ENCODE measurements at regions not wholly inside any gene's neighbourhood (a gene's known extent, or its start where the extent isn't known, plus 50 kb on each side); places are given as distances from the start of the nearest gene placed in this dataset.

DNA sequence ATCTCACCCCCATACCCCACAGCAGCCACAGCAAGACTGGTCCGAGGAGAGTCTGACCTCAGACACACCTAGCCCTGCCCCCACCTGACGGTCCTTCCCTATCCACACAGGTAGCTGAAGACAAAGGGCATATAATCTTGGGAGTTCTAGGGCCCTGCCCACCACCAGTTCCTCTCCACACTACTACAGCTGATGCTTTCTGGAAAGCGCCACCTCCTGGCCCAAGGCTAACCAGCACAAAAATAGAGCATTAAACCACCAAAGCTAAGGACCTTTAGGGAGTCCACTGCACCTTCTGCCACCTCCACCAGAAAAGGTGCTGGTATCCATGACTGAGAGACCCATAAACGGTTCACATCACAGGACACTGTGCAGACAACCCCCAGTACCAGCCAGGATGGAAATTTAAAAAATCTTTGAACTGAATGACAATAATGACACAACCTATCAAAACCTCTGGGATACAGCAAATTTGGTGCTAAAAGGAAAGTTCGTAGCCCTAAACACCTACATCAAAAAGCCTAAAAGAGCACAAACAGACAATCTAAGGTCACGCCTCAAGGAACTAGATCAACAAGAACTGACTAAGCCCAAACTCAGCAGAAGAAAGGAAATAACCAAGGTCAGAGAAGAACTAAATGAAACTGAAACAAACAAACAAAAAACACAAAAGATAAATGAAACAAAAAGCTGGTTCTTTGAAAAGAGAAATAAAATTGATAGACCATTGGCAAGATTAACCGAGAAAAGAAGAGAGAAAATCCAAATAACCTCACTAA, 122.1 kb upstream of the TPRG1 start:
- DNase-seq, result no peak

DNA sequence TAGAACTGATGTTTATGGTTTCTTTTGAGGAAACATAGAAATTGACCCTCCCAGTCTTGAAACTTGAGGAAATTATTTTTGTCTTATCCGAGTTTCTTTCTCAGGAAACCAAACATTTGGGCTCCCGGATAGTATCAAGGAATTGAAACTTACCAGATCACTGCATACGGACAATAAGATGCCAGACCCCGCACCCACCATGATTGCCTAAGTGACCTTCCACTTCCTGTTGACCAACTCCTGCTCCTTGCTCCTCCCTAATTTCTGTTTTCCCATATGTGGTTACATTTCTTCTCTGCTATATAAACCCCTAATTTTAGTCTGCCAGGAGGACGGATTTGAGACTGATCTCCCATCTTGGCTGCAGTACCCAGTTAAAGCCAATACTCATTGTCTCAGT, 118.4 kb upstream of the TPRG1 start:
- no peak for DNase-seq

DNA sequence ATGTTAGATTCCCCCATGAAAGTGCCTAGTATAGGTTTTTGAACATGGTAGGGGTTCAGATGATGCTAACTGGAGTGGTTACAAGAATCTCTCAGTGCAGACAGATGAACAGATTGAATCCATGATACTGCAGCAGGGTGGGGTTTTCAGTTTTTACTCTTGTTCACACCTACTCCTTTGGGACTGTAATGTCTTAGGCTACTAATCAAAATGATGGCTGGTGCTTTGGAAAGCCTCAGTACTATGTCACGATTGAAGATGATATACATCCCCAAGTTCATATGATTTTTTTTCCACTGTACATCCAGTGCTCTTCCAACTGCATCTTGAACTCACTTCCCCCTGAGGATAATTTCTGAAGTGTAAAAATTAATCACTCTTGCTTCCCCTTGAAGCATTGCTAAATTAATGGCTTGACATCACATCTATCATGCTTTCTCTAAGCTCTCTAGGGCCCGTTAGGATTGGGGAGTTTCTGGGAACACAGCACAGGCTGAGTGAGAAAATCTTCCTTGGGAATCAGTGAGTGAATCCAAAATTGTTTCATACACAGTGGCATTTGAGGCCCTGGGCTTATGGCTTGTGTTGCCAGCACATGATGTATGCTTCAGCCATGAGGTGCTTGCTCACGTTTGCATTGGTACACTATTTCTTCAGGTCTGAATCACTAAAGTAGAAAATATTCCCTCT, 115.0 kb upstream of the TPRG1 start:
- DNase-seq, result no peak

- DNase-seq, result no peak
These were observed 114.4 kb upstream of the TPRG1 start for GRCh38 chr3:189057369-189057768.

- DNase-seq, result no peak
These were observed 113.7 kb upstream of the TPRG1 start for GRCh38 chr3:189058071-189058470.

DNA sequence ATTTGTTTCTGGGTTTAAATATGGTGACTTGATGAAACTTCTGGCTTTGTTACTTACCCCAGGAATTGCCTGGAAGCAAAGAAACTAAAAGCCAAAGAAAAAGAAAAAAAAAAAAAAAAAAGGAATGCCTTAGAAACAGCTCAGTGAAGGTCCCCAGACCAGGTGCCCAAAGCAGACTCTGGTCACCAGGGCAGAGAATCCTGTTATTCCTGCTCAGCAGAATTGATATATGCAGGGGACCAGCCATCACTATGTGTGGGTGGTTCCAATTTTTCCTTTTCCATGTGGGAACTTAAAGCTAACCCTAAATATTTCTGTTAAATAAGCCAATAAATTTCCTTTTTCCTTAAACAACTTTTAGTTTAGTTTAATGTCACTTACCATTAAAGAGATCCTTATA, 100.8 kb upstream of the TPRG1 start:
- no peak for DNase-seq

DNA sequence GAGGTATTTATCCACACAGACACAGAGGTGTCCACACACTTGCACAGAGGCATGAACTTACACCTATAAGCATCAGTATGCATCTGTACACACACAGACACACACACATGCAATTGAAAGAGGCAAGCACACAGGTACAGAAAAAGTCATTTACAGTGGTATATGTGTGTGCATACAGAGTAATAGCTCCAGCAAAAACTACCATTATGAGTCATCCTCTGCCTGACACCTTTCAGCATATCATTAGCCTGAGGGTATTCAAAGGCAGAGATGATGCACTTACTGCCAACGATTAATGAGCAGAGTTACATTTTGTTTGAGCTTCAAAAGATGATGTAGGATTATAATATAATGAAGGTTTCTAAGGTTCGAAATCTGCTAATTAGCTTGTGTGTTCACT, 100.3 kb upstream of the TPRG1 start:
- no peak for DNase-seq

DNA sequence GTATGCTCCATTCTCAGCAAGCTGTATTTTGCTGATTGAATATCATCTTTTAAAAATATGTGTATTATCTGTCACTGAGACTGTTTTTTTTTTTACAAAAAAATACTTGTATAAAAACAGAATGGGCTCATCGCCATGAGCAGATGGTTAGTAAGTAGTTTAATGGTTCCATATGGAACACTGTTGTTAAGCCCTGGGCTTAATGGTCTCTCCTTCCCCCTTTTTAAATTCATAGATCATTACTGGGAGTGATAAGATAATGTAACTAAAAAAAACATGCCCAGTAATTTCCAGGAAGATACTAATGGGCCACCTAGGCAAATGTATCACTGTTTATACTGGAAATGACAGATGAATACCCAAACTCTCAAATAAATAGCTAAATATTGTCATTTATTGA, 95.3 kb upstream of the TPRG1 start:
- DNase-seq, result no peak

GRCh38 chr3:189080745-189081144, 91.0 kb upstream of the TPRG1 start:
- no peak for DNase-seq

- DNase-seq, result no peak
These were observed 88.9 kb upstream of the TPRG1 start for GRCh38 chr3:189082666-189083427.

DNA sequence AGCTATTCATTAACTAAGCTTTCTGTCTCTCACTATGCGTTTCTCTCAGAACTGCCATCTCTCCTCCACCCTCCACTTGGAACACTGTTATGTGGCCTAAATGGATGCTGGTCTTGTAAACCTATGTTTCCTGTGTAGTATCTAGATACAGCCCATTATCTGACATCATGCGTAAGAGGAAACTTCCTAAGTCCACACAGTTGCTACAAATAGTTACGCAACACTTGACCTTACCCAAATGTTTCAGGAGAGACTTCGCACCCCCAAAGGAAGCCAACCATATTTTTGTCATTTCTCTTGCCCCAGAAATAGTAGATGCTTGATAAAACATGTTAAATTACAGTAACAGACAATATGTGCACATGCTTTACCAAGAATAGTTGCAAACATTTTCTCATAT, 87.2 kb upstream of the TPRG1 start:
- DNase-seq, result no peak

DNA sequence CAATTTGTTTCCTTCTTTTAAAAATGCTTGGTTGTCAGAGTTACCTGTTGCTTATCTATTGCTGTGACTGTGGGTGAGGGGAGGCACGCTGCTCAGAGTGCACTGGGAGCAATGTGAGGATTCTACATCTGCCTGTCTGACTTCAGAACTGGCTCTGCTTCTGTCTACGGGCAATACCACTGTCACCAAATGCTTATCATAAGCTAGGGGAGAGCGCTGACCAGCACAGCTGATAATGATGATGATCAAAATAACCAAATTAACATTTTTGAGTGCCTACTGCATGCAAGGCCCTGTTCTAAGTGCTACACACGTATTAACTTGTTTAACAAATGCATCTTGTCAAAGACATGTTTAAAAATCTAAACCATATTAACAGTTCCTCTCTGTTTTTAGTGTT, 79.2 kb upstream of the TPRG1 start:
- no peak for DNase-seq

GRCh38 chr3:189094539-189094938, 77.2 kb upstream of the TPRG1 start:
- DNase-seq, result no peak

- no peak for DNase-seq
These were observed 75.7 kb upstream of the TPRG1 start for GRCh38 chr3:189096092-189096491.

GRCh38 chr3:189099031-189099471, 72.7 kb upstream of the TPRG1 start:
- no peak for DNase-seq

GRCh38 chr3:189099505-189100290, 72.1 kb upstream of the TPRG1 start:
- DNase-seq, result no peak

DNA sequence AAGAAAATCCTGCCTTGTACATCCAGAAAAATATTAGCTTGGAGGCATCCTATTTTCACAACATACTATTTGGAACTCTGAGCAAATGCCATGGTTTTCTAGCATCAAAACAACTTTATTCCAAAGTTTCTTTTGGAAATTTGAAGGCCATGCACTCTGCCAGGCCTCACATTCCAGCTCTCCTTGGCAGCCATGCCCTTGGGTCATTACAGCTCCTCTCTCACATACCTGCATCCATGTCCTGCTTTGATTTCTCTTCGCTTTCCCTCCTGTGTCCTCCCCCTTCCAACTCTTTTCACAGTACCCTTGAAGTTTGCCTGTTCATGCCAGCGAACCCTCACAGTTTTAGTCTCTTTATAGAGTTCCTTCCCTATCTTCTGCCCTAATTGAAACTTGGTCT, 70.9 kb upstream of the TPRG1 start:
- DNase-seq, result no peak

- no peak for DNase-seq
These were observed 70.2 kb upstream of the TPRG1 start for GRCh38 chr3:189101594-189101993.

GRCh38 chr3:189103208-189103607, 68.6 kb upstream of the TPRG1 start:
- DNase-seq, result peak; percentile 28

DNA sequence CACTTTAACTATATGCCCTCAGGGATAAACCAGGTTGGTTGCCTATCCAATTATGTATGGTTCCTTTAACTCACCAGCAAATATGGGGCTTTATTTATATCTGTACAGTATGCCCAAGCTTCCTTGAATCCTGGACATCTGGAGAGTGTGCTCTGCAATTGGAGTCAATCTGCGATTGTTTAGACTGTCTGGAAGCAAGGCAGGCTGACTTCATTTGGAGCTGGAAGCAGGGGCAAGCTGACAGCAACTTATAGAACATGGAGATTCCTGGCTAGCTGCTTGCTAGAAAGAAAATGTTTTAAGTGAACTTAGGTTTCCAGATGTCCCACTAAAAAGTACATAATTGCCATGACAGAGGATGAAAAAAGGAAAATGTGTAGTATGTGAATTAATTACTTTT, 63.7 kb upstream of the TPRG1 start:
- peak; percentile 61 for DNase-seq

- DNase-seq, result no peak
These were observed 63.0 kb upstream of the TPRG1 start for GRCh38 chr3:189108735-189109134.

- no peak for DNase-seq
These were observed 62.6 kb upstream of the TPRG1 start for GRCh38 chr3:189109145-189109544.

GRCh38 chr3:189117087-189117486, 54.7 kb upstream of the TPRG1 start:
- no peak for DNase-seq
